HepG2 (cell line): ENCODE measurements at regions not wholly inside any gene's neighbourhood (a gene's known extent, or its start where the extent isn't known, plus 50 kb on each side); places are given as distances from the start of the nearest gene placed in this dataset.

Source experiments
- ATAD3A ChIP-seq: sonication (generic); formaldehyde crosslinking; IDR thresholded peaks from 2 replicates; pipeline ENCODE4 v1.4.0; 2020; ENCODE audit warnings: missing genetic modification reagents
- CBFB ChIP-seq: sonication (generic); formaldehyde crosslinking; IDR thresholded peaks from 2 replicates; pipeline ENCODE4 v1.4.0; 2020; ENCODE audit warnings: missing genetic modification reagents
- CENPX ChIP-seq: sonication (generic); formaldehyde crosslinking; IDR thresholded peaks from 2 replicates; pipeline ENCODE4 v1.9.0; 2021; ENCODE audit warnings: mild to moderate bottlenecking, missing genetic modification reagents, moderate library complexity
- FOXK1 ChIP-seq: sonication (generic); formaldehyde crosslinking; IDR thresholded peaks from 2 replicates; pipeline ENCODE4 v1.4.0; 2020; ENCODE audit warnings: low read depth, missing genetic modification reagents, borderline replicate concordance
- POLR2AphosphoS5 ChIP-seq: IDR thresholded peaks from 2 replicates; pipeline ENCODE4 v1.6.1; 2012; ENCODE audit warnings: low read depth, low read length
- SETDB1 ChIP-seq: sonication (generic); formaldehyde crosslinking; IDR thresholded peaks from 2 replicates; pipeline ENCODE4 v1.5.1; 2020; ENCODE audit warnings: missing genetic modification reagents, mild to moderate bottlenecking, borderline replicate concordance
- SP5 ChIP-seq: IDR thresholded peaks from 2 replicates; pipeline ENCODE4 v1.6.1; 2016; ENCODE audit warnings: low read depth, borderline replicate concordance
- ZFP36 ChIP-seq: fragments of 150-350 bp; IDR thresholded peaks from 2 replicates; pipeline ENCODE4 v1.6.1; 2018; ENCODE audit warnings: borderline replicate concordance, low read length, low read depth; ENCODE audit not compliant: partially characterized antibody
- TF ChIP-seq, protein P1 (sequence below): sonication (generic); formaldehyde crosslinking; IDR thresholded peaks from 2 replicates; pipeline ENCODE4 v1.5.0; 2020; ENCODE audit warnings: mild to moderate bottlenecking, missing genetic modification reagents, moderate library complexity
- TF ChIP-seq, protein P2 (sequence below), 2 experiments: sonication (generic) in 1 of 2; formaldehyde crosslinking in 1 of 2; IDR thresholded peaks; 2 replicates each; pipeline versions ENCODE4 v1.4.0 to v1.6.1; 2018 to 2020; ENCODE audit warnings: missing genetic modification reagents in 2 of 2, borderline replicate concordance in 1 of 2, low read depth in 1 of 2, mild to moderate bottlenecking in 1 of 2, missing biosample characterization in 1 of 2
- TF ChIP-seq, protein P3 (sequence below): sonication (generic); formaldehyde crosslinking; IDR thresholded peaks from 2 replicates; pipeline ENCODE4 v1.5.0; 2020; ENCODE audit warnings: missing genetic modification reagents
- TF ChIP-seq, protein P4 (sequence below): IDR thresholded peaks from 2 replicates; pipeline ENCODE4 v1.6.1; 2012; ENCODE audit warnings: inconsistent platforms

DNA sequence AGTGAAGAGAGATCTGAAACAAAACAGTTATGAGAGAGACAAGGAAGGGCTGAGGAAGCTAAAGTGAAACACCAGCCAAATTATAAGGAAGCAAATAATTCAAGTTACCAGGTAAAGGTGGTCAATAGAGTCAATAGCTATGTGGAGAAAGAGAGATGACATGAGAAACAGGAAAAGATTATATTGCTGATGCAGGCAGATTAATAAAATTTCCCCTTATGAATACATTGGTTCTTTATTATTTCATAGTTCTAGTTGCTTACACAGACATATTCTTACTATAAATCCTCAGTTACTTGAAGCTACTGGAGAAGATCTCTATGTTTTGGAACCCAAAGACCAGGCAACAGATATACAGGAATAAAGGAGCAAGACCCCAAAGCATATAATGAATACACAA is 273.7 kb upstream of the CTSO start:
- TF ChIP-seq, protein P1, sequence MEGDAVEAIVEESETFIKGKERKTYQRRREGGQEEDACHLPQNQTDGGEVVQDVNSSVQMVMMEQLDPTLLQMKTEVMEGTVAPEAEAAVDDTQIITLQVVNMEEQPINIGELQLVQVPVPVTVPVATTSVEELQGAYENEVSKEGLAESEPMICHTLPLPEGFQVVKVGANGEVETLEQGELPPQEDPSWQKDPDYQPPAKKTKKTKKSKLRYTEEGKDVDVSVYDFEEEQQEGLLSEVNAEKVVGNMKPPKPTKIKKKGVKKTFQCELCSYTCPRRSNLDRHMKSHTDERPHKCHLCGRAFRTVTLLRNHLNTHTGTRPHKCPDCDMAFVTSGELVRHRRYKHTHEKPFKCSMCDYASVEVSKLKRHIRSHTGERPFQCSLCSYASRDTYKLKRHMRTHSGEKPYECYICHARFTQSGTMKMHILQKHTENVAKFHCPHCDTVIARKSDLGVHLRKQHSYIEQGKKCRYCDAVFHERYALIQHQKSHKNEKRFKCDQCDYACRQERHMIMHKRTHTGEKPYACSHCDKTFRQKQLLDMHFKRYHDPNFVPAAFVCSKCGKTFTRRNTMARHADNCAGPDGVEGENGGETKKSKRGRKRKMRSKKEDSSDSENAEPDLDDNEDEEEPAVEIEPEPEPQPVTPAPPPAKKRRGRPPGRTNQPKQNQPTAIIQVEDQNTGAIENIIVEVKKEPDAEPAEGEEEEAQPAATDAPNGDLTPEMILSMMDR (CRISPR knock-in tag), result no peak
- TF ChIP-seq SP5 (no peak), FOXK1 (CRISPR knock-in tag) (no peak), CENPX (CRISPR knock-in tag) (no peak), POLR2AphosphoS5 (no peak), CBFB (CRISPR knock-in tag) (no peak), SETDB1 (CRISPR knock-in tag) (no peak), ZFP36 (no peak), ATAD3A (CRISPR knock-in tag) (no peak)
- TF ChIP-seq, protein P2, sequence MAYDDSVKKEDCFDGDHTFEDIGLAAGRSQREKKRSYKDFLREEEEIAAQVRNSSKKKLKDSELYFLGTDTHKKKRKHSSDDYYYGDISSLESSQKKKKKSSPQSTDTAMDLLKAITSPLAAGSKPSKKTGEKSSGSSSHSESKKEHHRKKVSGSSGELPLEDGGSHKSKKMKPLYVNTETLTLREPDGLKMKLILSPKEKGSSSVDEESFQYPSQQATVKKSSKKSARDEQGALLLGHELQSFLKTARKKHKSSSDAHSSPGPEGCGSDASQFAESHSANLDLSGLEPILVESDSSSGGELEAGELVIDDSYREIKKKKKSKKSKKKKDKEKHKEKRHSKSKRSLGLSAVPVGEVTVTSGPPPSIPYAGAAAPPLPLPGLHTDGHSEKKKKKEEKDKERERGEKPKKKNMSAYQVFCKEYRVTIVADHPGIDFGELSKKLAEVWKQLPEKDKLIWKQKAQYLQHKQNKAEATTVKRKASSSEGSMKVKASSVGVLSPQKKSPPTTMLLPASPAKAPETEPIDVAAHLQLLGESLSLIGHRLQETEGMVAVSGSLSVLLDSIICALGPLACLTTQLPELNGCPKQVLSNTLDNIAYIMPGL (CRISPR knock-in tag; IDR thresholded peaks at IDR 0.05; ENCODE audit: borderline replicate concordance in 1 of 2, low read depth in 1 of 2), result no peak
- TF ChIP-seq, protein P3, sequence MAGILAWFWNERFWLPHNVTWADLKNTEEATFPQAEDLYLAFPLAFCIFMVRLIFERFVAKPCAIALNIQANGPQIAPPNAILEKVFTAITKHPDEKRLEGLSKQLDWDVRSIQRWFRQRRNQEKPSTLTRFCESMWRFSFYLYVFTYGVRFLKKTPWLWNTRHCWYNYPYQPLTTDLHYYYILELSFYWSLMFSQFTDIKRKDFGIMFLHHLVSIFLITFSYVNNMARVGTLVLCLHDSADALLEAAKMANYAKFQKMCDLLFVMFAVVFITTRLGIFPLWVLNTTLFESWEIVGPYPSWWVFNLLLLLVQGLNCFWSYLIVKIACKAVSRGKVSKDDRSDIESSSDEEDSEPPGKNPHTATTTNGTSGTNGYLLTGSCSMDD, result no peak
- TF ChIP-seq, protein P4, sequence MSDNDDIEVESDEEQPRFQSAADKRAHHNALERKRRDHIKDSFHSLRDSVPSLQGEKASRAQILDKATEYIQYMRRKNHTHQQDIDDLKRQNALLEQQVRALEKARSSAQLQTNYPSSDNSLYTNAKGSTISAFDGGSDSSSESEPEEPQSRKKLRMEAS, result no peak
